ENCODE measurements at regions not wholly inside any gene's neighbourhood (a gene's known extent, or its start where the extent isn't known, plus 50 kb on each side); places are given as distances from the start of the nearest gene placed in this dataset.

- no peaks in the 10 kb centered on the region for H3K4me1 Mint-ChIP-seq (ENCODE audit: low read depth)
- no peak overlapping the region for H3K27ac Mint-ChIP-seq
- no peak overlapping the region for H3K4me3 Mint-ChIP-seq
- H3K9me3 Mint-ChIP-seq = peaks cover 2% of the 10 kb centered on the region
- POLR2A ChIA-PET = no interaction called here
- CTCF ChIA-PET = interaction anchor here (1.2 kb wide), 1 partner anchor 124 kb away, joined by 5 read pairs; no protein-coding TSS in a partner anchor
- intact Hi-C loops (cut with micrococcal nuclease) = no loop called here
- peaks cover 24% of the 10 kb centered on the region for H3K27me3 Mint-ChIP-seq
- no peak for DNase-seq
- no peaks in the 10 kb centered on the region for H3K36me3 Mint-ChIP-seq
Measured at GRCh38 chr1:38464071-38464661, 395.4 kb downstream of the RRAGC start.

DNA sequence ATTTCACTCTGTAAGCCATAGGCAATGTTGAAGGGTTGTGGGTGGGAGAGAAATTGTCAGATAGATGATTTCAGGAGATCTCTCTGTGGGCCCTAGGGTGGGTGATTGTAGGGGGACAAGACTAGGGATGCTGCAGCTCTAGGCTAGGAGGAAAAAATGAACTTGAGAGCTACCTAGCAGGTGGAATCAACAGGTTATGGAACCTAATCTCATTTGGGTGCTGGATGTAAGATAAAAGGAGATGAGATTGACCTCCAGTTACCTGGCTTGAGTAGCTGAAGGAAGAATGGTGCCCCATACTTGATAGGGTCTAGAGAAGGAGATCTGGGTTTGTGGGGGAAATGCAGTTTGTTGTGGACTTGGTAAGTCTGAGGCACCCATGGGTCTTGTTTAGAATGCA lies 396.5 kb downstream of the RRAGC start:
- intact Hi-C loops (cut with micrococcal nuclease) = no loop called here
- Mint-ChIP-seq H3K4me3 (no peak overlapping the region), H3K4me1 (ENCODE audit: low read depth) (no peaks in the 10 kb centered on the region), H3K27me3 (peaks cover 21% of the 10 kb centered on the region), H3K27ac (no peak overlapping the region), H3K36me3 (no peaks in the 10 kb centered on the region), H3K9me3 (peaks cover 2% of the 10 kb centered on the region)
- ChIA-PET CTCF (no interaction called here), POLR2A (no interaction called here)
- DNase-seq = no peak

- H3K9me3 Mint-ChIP-seq = no peaks in the 10 kb centered on the region
- intact Hi-C loops (cut with micrococcal nuclease) = no loop called here
- ChIA-PET CTCF (no interaction called here), POLR2A (no interaction called here)
- no peaks in the 10 kb centered on the region for H3K4me1 Mint-ChIP-seq (ENCODE audit: low read depth)
- H3K27ac Mint-ChIP-seq = no peak overlapping the region
- DNase-seq = no peak
- peaks cover 16% of the 10 kb centered on the region for H3K27me3 Mint-ChIP-seq
- no peaks in the 10 kb centered on the region for H3K36me3 Mint-ChIP-seq
- H3K4me3 Mint-ChIP-seq = no peak overlapping the region
Measured at GRCh38 chr1:38456531-38456876, 403.1 kb downstream of the RRAGC start.

DNA sequence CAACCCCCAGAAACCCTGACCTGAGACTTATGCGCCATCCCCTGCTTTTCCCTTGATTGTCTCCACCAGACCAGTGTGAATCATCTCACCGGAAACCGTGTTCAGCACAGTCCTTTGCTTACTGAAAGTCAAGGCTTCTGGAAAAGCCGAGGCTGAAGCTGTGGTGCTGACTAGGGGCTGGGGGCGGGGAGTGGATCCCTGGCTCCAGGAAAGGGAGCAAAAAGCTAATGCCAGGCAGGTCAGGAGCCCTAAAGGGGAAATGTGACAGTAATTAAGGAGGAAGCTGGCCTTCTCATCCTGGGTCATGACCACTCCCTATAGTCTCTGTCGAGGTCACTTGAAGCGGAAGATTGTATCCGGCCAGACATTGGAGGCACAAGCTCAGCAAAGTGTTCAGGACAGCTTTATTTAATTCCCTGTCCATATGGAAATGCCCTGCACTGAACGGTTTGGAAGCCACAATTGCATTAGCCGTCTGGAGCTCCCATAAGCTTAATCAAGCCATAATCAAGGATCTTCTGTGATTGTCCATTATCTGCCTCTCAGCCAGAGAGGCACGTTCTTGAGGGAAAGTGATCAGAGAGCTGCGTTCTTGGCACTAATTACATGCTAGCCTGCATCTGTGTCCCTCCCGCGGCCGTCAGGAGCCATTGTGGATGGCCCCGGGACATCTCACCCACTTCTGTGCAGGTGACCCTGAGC lies 403.6 kb downstream of the RRAGC start:
- DNase-seq = no peak
- H3K4me3 Mint-ChIP-seq = no peak overlapping the region
- H3K27ac Mint-ChIP-seq = no peak overlapping the region
- no peaks in the 10 kb centered on the region for H3K4me1 Mint-ChIP-seq (ENCODE audit: low read depth)
- no peaks in the 10 kb centered on the region for H3K9me3 Mint-ChIP-seq
- CTCF ChIA-PET = no interaction called here
- POLR2A ChIA-PET = no interaction called here
- no peaks in the 10 kb centered on the region for H3K36me3 Mint-ChIP-seq
- intact Hi-C loops (cut with micrococcal nuclease) = no loop called here
- peaks cover 16% of the 10 kb centered on the region for H3K27me3 Mint-ChIP-seq

- no peak for DNase-seq
- Mint-ChIP-seq H3K36me3 (no peaks in the 10 kb centered on the region), H3K27ac (no peak overlapping the region), H3K27me3 (peaks cover 16% of the 10 kb centered on the region), H3K4me1 (ENCODE audit: low read depth) (no peaks in the 10 kb centered on the region), H3K9me3 (no peaks in the 10 kb centered on the region), H3K4me3 (no peak overlapping the region)
- CTCF ChIA-PET = no interaction called here
- POLR2A ChIA-PET = no interaction called here
- intact Hi-C loops (cut with micrococcal nuclease) = no loop called here
Measured at GRCh38 chr1:38454749-38455441, 404.7 kb downstream of the RRAGC start.

GRCh38 chr1:38454236-38454635 lies 405.3 kb downstream of the RRAGC start:
- H3K27ac Mint-ChIP-seq = no peak overlapping the region
- H3K36me3 Mint-ChIP-seq = no peaks in the 10 kb centered on the region

GRCh38 chr1:38452246-38452645 lies 405.7 kb upstream of the POU3F1 start:
- H3K27ac Mint-ChIP-seq = no peak overlapping the region
- no peak for DNase-seq
- no peaks in the 10 kb centered on the region for H3K4me1 Mint-ChIP-seq (ENCODE audit: low read depth)
- POLR2A ChIA-PET = no interaction called here
- peaks cover 16% of the 10 kb centered on the region for H3K27me3 Mint-ChIP-seq
- no peak overlapping the region for H3K4me3 Mint-ChIP-seq
- intact Hi-C loops (cut with micrococcal nuclease) = no loop called here
- CTCF ChIA-PET = interaction anchor here (0.6 kb wide), 1 partner anchor 31 kb away, joined by 3 read pairs; no protein-coding TSS in a partner anchor
- H3K36me3 Mint-ChIP-seq = no peaks in the 10 kb centered on the region
- H3K9me3 Mint-ChIP-seq = no peaks in the 10 kb centered on the region

More at GRCh38 chr1:38454236-38454635, 405.3 kb downstream of the RRAGC start:
- Mint-ChIP-seq H3K9me3 (no peaks in the 10 kb centered on the region), H3K4me1 (ENCODE audit: low read depth) (no peaks in the 10 kb centered on the region), H3K4me3 (no peak overlapping the region), H3K27me3 (peaks cover 14% of the 10 kb centered on the region)
- CTCF ChIA-PET = no interaction called here
- intact Hi-C loops (cut with micrococcal nuclease) = no loop called here
- DNase-seq = no peak
- POLR2A ChIA-PET = no interaction called here

DNA sequence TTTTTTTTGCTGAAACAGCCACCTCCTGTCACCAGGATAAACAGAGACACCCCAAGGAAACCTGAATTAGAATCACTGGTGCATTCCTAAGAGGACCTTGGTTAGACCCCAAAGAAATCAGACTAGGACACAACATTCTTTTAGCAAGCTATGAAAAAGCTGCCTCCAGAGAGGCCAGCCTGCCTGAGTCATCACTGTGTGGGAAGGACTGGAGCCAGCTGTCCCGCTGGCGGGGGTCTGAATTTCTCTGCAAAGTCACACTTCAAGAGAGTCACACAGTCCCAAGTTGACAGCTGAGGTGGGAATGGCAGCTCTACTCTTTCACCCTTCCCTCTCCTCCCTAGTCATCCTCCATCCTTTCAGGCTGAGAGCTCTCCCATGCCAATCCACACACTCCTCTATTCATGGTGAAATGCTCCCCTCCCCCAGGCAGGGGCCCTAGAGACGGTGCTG lies 405.0 kb upstream of the POU3F1 start:
- H3K9me3 Mint-ChIP-seq = no peaks in the 10 kb centered on the region
- H3K27ac Mint-ChIP-seq = no peak overlapping the region
- intact Hi-C loops (cut with micrococcal nuclease) = no loop called here
- peaks cover 20% of the 10 kb centered on the region for H3K27me3 Mint-ChIP-seq
- CTCF ChIA-PET = no interaction called here
- POLR2A ChIA-PET = no interaction called here
- H3K4me3 Mint-ChIP-seq = no peak overlapping the region
- DNase-seq = no peak
- H3K36me3 Mint-ChIP-seq = no peaks in the 10 kb centered on the region
- no peaks in the 10 kb centered on the region for H3K4me1 Mint-ChIP-seq (ENCODE audit: low read depth)

GRCh38 chr1:38448893-38449292 lies 402.3 kb upstream of the POU3F1 start:
- no peak for DNase-seq
- peaks cover 39% of the 10 kb centered on the region for H3K27me3 Mint-ChIP-seq
- H3K27ac Mint-ChIP-seq = no peak overlapping the region
- ChIA-PET POLR2A (no interaction called here), CTCF (no interaction called here)
- no peaks in the 10 kb centered on the region for H3K4me1 Mint-ChIP-seq (ENCODE audit: low read depth)
- intact Hi-C loops (cut with micrococcal nuclease) = no loop called here
- H3K36me3 Mint-ChIP-seq = no peaks in the 10 kb centered on the region
- H3K9me3 Mint-ChIP-seq = no peaks in the 10 kb centered on the region
- H3K4me3 Mint-ChIP-seq = no peak overlapping the region

- H3K9me3 Mint-ChIP-seq = peaks cover 2% of the 10 kb centered on the region
- no peaks in the 10 kb centered on the region for H3K4me1 Mint-ChIP-seq (ENCODE audit: low read depth)
- ChIA-PET POLR2A (no interaction called here), CTCF (no interaction called here)
- H3K27me3 Mint-ChIP-seq = peaks cover 43% of the 10 kb centered on the region
- intact Hi-C loops (cut with micrococcal nuclease) = no loop called here
- no peaks in the 10 kb centered on the region for H3K36me3 Mint-ChIP-seq
- H3K27ac Mint-ChIP-seq = no peak overlapping the region
- H3K4me3 Mint-ChIP-seq = no peak overlapping the region
- DNase-seq = no peak
Measured at GRCh38 chr1:38446936-38447335, 400.3 kb upstream of the POU3F1 start.

- intact Hi-C loops (cut with micrococcal nuclease) = no loop called here
- no peak overlapping the region for H3K4me3 Mint-ChIP-seq
- no peak for DNase-seq
- no peaks in the 10 kb centered on the region for H3K36me3 Mint-ChIP-seq
- no peaks in the 10 kb centered on the region for H3K4me1 Mint-ChIP-seq (ENCODE audit: low read depth)
- peaks cover 46% of the 10 kb centered on the region for H3K27me3 Mint-ChIP-seq
- H3K27ac Mint-ChIP-seq = no peak overlapping the region
- CTCF ChIA-PET = no interaction called here
- POLR2A ChIA-PET = no interaction called here
- peaks cover 20% of the 10 kb centered on the region for H3K9me3 Mint-ChIP-seq
Measured at GRCh38 chr1:38444770-38445442, 398.3 kb upstream of the POU3F1 start.

DNA sequence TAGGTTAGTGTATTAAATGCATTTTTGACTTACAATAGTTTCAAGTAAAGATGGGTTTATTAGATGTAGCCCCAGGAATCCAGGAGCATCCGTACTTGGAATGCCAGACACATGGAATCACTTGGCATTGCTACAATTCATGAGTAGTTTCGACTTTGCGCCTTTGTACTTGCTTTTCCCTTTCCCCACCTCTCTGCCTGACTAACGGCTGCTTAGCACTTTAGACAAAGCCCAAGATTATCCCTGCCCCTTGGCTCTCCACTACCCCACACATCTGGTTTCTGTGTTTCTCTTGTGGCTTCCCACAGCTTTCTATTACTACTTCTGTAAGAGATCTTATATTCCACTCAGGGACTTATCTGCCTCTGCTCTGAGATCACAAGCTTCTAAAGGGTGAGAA lies 397.7 kb upstream of the POU3F1 start:
- intact Hi-C loops (cut with micrococcal nuclease) = no loop called here
- Mint-ChIP-seq H3K4me3 (no peak overlapping the region), H3K9me3 (peaks cover 20% of the 10 kb centered on the region), H3K27ac (no peak overlapping the region), H3K4me1 (ENCODE audit: low read depth) (no peaks in the 10 kb centered on the region), H3K36me3 (no peaks in the 10 kb centered on the region), H3K27me3 (peaks cover 46% of the 10 kb centered on the region)
- DNase-seq = no peak
- ChIA-PET POLR2A (no interaction called here), CTCF (no interaction called here)

Measured in activated CD4-positive, alpha-beta memory T cell treated with anti-CD3 and anti-CD28 coated beads for 36 hours (primary cell).